Breast epithelium (tissue), 3 donors: ENCODE measurements at regions not wholly inside any gene's neighbourhood (a gene's known extent, or its start where the extent isn't known, plus 50 kb on each side); places are given as distances from the start of the nearest gene placed in this dataset.

Experiments
- POLR2A ChIP-seq: fragments of 450-650 bp; IDR thresholded peaks from one replicate; pipeline ENCODE4 v1.6.1; 2016; ENCODE audit warnings: antibody characterized with exemption, mild to moderate bottlenecking, moderate library complexity
- POLR2AphosphoS5 ChIP-seq, 3 donors: sonication (generic); formaldehyde crosslinking; IDR thresholded peaks; one replicate each; pipeline ENCODE4 v1.6.1; 2017; ENCODE audit warnings: antibody characterized with exemption in 3 of 3
- TF ChIP-seq, protein P1 (sequence below), 3 donors: fragments of 450-650 bp; IDR thresholded peaks; one replicate each; pipeline ENCODE4 v1.5.1; 2016 to 2017; ENCODE audit warnings: antibody characterized with exemption in 3 of 3, mild to moderate bottlenecking in 3 of 3, moderate library complexity in 3 of 3

DNA sequence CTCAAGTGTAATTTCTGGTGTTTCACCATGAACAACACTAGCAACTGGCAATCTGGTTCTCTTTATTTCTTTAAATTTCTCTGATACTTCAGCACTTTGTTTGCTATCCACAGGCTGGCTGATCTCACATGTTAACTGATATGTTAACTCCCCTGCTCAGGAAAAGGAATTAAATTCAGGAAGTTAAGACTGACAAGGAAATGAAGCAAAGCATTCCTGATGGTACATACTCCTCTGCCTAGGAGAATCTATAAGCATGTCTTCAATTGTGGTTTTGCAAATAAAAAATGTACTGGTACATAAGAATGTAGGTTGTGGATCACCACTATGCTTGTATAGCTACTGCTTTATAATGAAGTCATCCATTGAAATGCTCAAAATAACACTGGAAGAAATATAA is 1119.2 kb upstream of the INTU start:
- TF ChIP-seq POLR2AphosphoS5 (IDR thresholded peaks at IDR 0.05) (no peak), POLR2A (no peak)
- TF ChIP-seq, protein P1, sequence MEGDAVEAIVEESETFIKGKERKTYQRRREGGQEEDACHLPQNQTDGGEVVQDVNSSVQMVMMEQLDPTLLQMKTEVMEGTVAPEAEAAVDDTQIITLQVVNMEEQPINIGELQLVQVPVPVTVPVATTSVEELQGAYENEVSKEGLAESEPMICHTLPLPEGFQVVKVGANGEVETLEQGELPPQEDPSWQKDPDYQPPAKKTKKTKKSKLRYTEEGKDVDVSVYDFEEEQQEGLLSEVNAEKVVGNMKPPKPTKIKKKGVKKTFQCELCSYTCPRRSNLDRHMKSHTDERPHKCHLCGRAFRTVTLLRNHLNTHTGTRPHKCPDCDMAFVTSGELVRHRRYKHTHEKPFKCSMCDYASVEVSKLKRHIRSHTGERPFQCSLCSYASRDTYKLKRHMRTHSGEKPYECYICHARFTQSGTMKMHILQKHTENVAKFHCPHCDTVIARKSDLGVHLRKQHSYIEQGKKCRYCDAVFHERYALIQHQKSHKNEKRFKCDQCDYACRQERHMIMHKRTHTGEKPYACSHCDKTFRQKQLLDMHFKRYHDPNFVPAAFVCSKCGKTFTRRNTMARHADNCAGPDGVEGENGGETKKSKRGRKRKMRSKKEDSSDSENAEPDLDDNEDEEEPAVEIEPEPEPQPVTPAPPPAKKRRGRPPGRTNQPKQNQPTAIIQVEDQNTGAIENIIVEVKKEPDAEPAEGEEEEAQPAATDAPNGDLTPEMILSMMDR (IDR thresholded peaks at IDR 0.05): no peak
